Trophoblast cell (in vitro differentiated cells and primary cell): ENCODE measurements at regions not wholly inside any gene's neighbourhood (a gene's known extent, or its start where the extent isn't known, plus 50 kb on each side); places are given as distances from the start of the nearest gene placed in this dataset.

Source experiments
- DNase-seq, 2 donors: peaks; one replicate each; pipeline ENCODE4 v3.0.0-alpha.2; 2016
- H2AFZ ChIP-seq: 2 replicates; pipeline ENCODE4 v1.6.1; 2013; ENCODE audit warnings: low read length, moderate library complexity, mild to moderate bottlenecking; ENCODE audit not compliant: insufficient read depth, poor library complexity
- H2AK5ac ChIP-seq: 2 replicates; pipeline ENCODE4 v1.6.1; 2013; ENCODE audit warnings: mild to moderate bottlenecking, low read length
- H2BK120ac ChIP-seq: 2 replicates; pipeline ENCODE4 v1.6.1; 2013; ENCODE audit warnings: low read length, mild to moderate bottlenecking, moderate library complexity; ENCODE audit not compliant: insufficient read depth, poor library complexity
- H2BK12ac ChIP-seq: 2 replicates; pipeline ENCODE4 v1.6.1; 2013; ENCODE audit warnings: mild to moderate bottlenecking, low read length, moderate library complexity
- H2BK5ac ChIP-seq: 2 replicates; pipeline ENCODE4 v1.6.1; 2013; ENCODE audit warnings: low read length, low read depth, moderate library complexity, mild to moderate bottlenecking; ENCODE audit not compliant: poor library complexity
- H3K14ac ChIP-seq: 2 replicates; pipeline ENCODE4 v1.6.1; 2013; ENCODE audit warnings: mild to moderate bottlenecking, low read length
- H3K18ac ChIP-seq: 2 replicates; pipeline ENCODE4 v1.6.1; 2013; ENCODE audit warnings: mild to moderate bottlenecking, low read length
- H3K23ac ChIP-seq: 2 replicates; pipeline ENCODE4 v1.6.1; 2013; ENCODE audit warnings: low read length
- H3K27ac ChIP-seq: 2 replicates; pipeline ENCODE4 v1.5.1; 2013; ENCODE audit warnings: low read depth, mild to moderate bottlenecking, inconsistent platforms, low read length, moderate library complexity
- H3K27me3 ChIP-seq: 2 replicates; pipeline ENCODE4 v1.6.1; 2013; ENCODE audit warnings: inconsistent platforms, mild to moderate bottlenecking, low read length, moderate library complexity; ENCODE audit not compliant: insufficient read depth
- H3K36me3 ChIP-seq, 2 experiments: 1 replicate in 1 of 2; 2 replicates in 1 of 2; pipeline ENCODE4 v1.6.1; 2013; ENCODE audit warnings: low read length in 2 of 2, mild to moderate bottlenecking in 2 of 2, moderate library complexity in 1 of 2; ENCODE audit not compliant: insufficient read depth in 2 of 2, control insufficient read depth in 1 of 2
- H3K4ac ChIP-seq: 2 replicates; pipeline ENCODE4 v1.6.1; 2013; ENCODE audit warnings: low read depth, mild to moderate bottlenecking, low read length, moderate library complexity
- H3K4me1 ChIP-seq, 2 experiments: 1 replicate in 1 of 2; 2 replicates in 1 of 2; pipeline ENCODE4 v1.6.1; 2013; ENCODE audit warnings: low read length in 2 of 2, mild to moderate bottlenecking in 2 of 2, moderate library complexity in 1 of 2; ENCODE audit not compliant: insufficient read depth in 2 of 2, control insufficient read depth in 1 of 2
- H3K4me2 ChIP-seq: 2 replicates; pipeline ENCODE4 v1.6.1; 2013; ENCODE audit warnings: inconsistent platforms, mild to moderate bottlenecking, low read length, moderate library complexity
- H3K4me3 ChIP-seq: 2 replicates; pipeline ENCODE4 v1.5.1; 2013; ENCODE audit warnings: mild to moderate bottlenecking, low read depth, low read length, inconsistent platforms
- H3K79me1 ChIP-seq: one replicate; pipeline ENCODE4 v1.6.1; 2013; ENCODE audit warnings: low read length
- H3K79me2 ChIP-seq: 2 replicates; pipeline ENCODE4 v1.6.1; 2013; ENCODE audit warnings: low read length, mild to moderate bottlenecking; ENCODE audit not compliant: control insufficient read depth, insufficient read depth, poor library complexity
- H3K9ac ChIP-seq: 2 replicates; pipeline ENCODE4 v1.6.1; 2013; ENCODE audit warnings: mild to moderate bottlenecking, low read length
- H3K9me3 ChIP-seq: 2 replicates; pipeline ENCODE4 v1.6.1; 2013; ENCODE audit warnings: low read depth, mild to moderate bottlenecking, control low read depth, inconsistent platforms, low read length; ENCODE audit not compliant: insufficient read depth
- H4K12ac ChIP-seq: 2 replicates; pipeline ENCODE4 v1.6.1; 2013; ENCODE audit warnings: low read depth, mild to moderate bottlenecking, low read length, moderate library complexity
- H4K8ac ChIP-seq: 2 replicates; pipeline ENCODE4 v1.6.1; 2013; ENCODE audit warnings: low read depth, mild to moderate bottlenecking, low read length, moderate library complexity
- H4K91ac ChIP-seq: one replicate; pipeline ENCODE4 v1.6.1; 2013; ENCODE audit warnings: low read depth, mild to moderate bottlenecking, low read length, moderate library complexity
- WGBS: extraction: QIAGEN DNeasy Blood & Tissue Kit; methylation state at CpG from one replicate; pipeline ENCODE4 v1.1.7; 2013; ENCODE audit warnings: missing lambda C conversion rate; ENCODE audit not compliant: insufficient read length, insufficient coverage; ENCODE audit errors: extremely low coverage; 5-methylcytosine and 5-hydroxymethylcytosine counted together

DNA sequence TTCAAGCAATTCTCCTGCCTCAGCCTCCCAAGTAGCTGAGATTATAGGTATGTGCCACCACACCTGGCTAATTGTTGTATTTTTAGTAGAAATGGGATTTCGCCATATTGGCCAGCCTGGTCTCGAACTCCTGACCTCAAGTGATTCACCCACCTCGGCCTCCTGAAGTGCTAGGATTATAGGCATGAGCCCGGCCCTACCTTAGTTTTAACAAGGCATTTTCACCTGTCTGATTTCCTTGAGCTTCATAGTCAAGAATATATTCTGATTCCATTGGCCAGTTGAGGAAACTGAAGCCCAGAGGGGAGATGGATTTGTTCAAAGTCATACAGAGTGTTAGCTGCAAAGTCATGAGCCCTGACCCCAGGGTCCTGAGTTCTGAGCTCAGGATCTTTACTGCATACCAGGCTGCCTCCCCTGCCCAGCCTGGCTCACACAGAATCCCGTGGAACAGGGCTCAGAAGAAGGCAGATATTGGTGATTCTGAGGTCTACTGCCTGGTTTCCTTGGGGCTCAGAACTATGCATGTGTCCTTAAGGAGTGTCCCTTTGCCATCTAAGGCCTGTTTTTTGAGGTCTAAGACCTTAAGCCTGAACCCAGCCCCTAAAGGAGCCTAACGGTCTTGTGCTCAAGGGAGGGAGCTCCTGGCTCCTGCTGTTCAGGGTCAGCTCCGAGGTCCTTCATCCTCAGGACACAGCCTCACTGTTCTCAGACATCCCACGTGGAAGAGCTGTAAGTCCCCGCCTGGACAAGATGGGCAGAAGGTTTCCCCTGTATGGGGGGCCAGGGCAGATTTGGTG lies 134.4 kb downstream of the SMAD6 start:
- peaks cover 39 to 46% of the 10 kb centered on the region in 2 experiments for H3K4me1 ChIP-seq
- peak overlapping the region; percentile 88 for H3K14ac ChIP-seq
- H4K8ac ChIP-seq, result peak overlapping the region; percentile 72
- peak overlapping the region; percentile 23 for H3K4ac ChIP-seq
- H4K12ac ChIP-seq, result no peak overlapping the region
- no peak overlapping the region for H3K4me2 ChIP-seq
- H3K9ac ChIP-seq, result no peak overlapping the region
- H3K27ac ChIP-seq, result peak overlapping the region; percentile 77
- H2BK5ac ChIP-seq, result peak overlapping the region; percentile 95
- no peak overlapping the region for H3K4me3 ChIP-seq
- peak overlapping the region; percentile 90 for H2BK12ac ChIP-seq
- H3K36me3 ChIP-seq, result no peaks in the 10 kb centered on the region
- no peaks in the 10 kb centered on the region for H3K27me3 ChIP-seq
- H2BK120ac ChIP-seq, result peak overlapping the region; percentile 99
- H2AFZ ChIP-seq, result no peak overlapping the region
- peak overlapping the region; percentile 99 for H4K91ac ChIP-seq
- H2AK5ac ChIP-seq, result peak overlapping the region; percentile 88
- no peak for DNase-seq
- H3K23ac ChIP-seq, result no peak overlapping the region
- H3K18ac ChIP-seq, result peak overlapping the region; percentile 18
- H3K79me2 ChIP-seq, result peaks cover 8% of the 10 kb centered on the region
- H3K9me3 ChIP-seq, result no peaks in the 10 kb centered on the region
- peaks cover 69% of the 10 kb centered on the region for H3K79me1 ChIP-seq
- no CpG with 5 or more reads among the region's 9 CpGs for WGBS

- Histone ChIP-seq H4K12ac (no peak overlapping the region), H3K18ac (peak overlapping the region; percentile 46), H3K9me3 (no peaks in the 10 kb centered on the region), H3K14ac (peak overlapping the region; percentile 64), H2AFZ (peak overlapping the region; percentile 6), H3K36me3 (no peaks in the 10 kb centered on the region), H3K4me1 (peaks cover 47 to 50% of the 10 kb centered on the region in 2 experiments), H4K91ac (peak overlapping the region; percentile 72), H2AK5ac (peak overlapping the region; percentile 80), H2BK12ac (peak overlapping the region; percentile 78), H3K79me1 (peaks cover 76% of the 10 kb centered on the region), H3K27ac (peak overlapping the region; percentile 30), H3K4ac (peak overlapping the region; percentile 39), H3K9ac (no peak overlapping the region), H2BK5ac (peak overlapping the region; percentile 58), H3K4me2 (no peak overlapping the region), H4K8ac (no peak overlapping the region), H3K27me3 (no peaks in the 10 kb centered on the region), H2BK120ac (peak overlapping the region; percentile 56), H3K23ac (no peak overlapping the region), H3K79me2 (peaks cover 16% of the 10 kb centered on the region), H3K4me3 (no peak overlapping the region)
- WGBS, result no CpG with 5 or more reads among the region's 7 CpGs
- no peak for DNase-seq
Observed at GRCh38 chr15:66838202-66838601, 136.2 kb downstream of the SMAD6 start.

GRCh38 chr15:66838671-66839239 lies 136.7 kb downstream of the SMAD6 start:
- H3K4me1 ChIP-seq, result peaks cover 47 to 50% of the 10 kb centered on the region in 2 experiments
- no peak overlapping the region for H2BK120ac ChIP-seq
- H2AK5ac ChIP-seq, result no peak overlapping the region
- no peak overlapping the region for H3K27ac ChIP-seq
- H4K12ac ChIP-seq, result no peak overlapping the region
- H3K18ac ChIP-seq, result no peak overlapping the region
- H3K9ac ChIP-seq, result no peak overlapping the region
- no peak overlapping the region for H2BK12ac ChIP-seq
- DNase-seq, result peak in 1 of 2 donors; percentile 70
- no peak overlapping the region for H3K4me3 ChIP-seq
- no peak overlapping the region for H3K4ac ChIP-seq
- no peak overlapping the region for H2AFZ ChIP-seq
- H3K4me2 ChIP-seq, result no peak overlapping the region
- no peaks in the 10 kb centered on the region for H3K36me3 ChIP-seq
- no peak overlapping the region for H3K23ac ChIP-seq
- H2BK5ac ChIP-seq, result no peak overlapping the region
- peaks cover 18% of the 10 kb centered on the region for H3K79me2 ChIP-seq
- H4K91ac ChIP-seq, result no peak overlapping the region
- no peaks in the 10 kb centered on the region for H3K9me3 ChIP-seq
- peaks cover 76% of the 10 kb centered on the region for H3K79me1 ChIP-seq
- no peaks in the 10 kb centered on the region for H3K27me3 ChIP-seq
- no peak overlapping the region for H4K8ac ChIP-seq
- no peak overlapping the region for H3K14ac ChIP-seq
- no CpG with 5 or more reads among the region's 5 CpGs for WGBS

GRCh38 chr15:66839506-66840112 lies 137.6 kb downstream of the SMAD6 start:
- WGBS, result no CpG with 5 or more reads among the region's 4 CpGs

More at GRCh38 chr15:66839506-66840112, 137.6 kb downstream of the SMAD6 start:
- H3K9ac ChIP-seq, result no peak overlapping the region
- H3K23ac ChIP-seq, result no peak overlapping the region
- no peak overlapping the region for H3K4ac ChIP-seq
- H3K27me3 ChIP-seq, result no peaks in the 10 kb centered on the region
- no peak for DNase-seq
- peak overlapping the region; percentile 65 for H2AK5ac ChIP-seq
- H3K27ac ChIP-seq, result no peak overlapping the region
- H2BK12ac ChIP-seq, result peak overlapping the region; percentile 20
- H3K4me1 ChIP-seq, result peaks cover 44 to 50% of the 10 kb centered on the region in 2 experiments
- no peak overlapping the region for H3K4me2 ChIP-seq
- H3K79me2 ChIP-seq, result peaks cover 19% of the 10 kb centered on the region
- no peak overlapping the region for H3K4me3 ChIP-seq
- peak overlapping the region; percentile 69 for H3K18ac ChIP-seq
- H3K36me3 ChIP-seq, result no peaks in the 10 kb centered on the region
- H4K8ac ChIP-seq, result peak overlapping the region; percentile 63
- H4K12ac ChIP-seq, result peak overlapping the region; percentile 14
- peak overlapping the region; percentile 33 for H3K14ac ChIP-seq
- H2BK5ac ChIP-seq, result peak overlapping the region; percentile 38
- no peak overlapping the region for H2AFZ ChIP-seq
- H3K79me1 ChIP-seq, result peaks cover 76% of the 10 kb centered on the region
- H4K91ac ChIP-seq, result peak overlapping the region; percentile 67
- no peaks in the 10 kb centered on the region for H3K9me3 ChIP-seq
- H2BK120ac ChIP-seq, result peak overlapping the region; percentile 83
